ENCODE measurements at regions not wholly inside any gene's neighbourhood (a gene's known extent, or its start where the extent isn't known, plus 50 kb on each side); places are given as distances from the start of the nearest gene placed in this dataset.
"Not testable (repeated sequence)": the region's sequence is repeated elsewhere in the genome, so short reads cannot be mapped to it uniquely, and the experiment has no call there.

DNA sequence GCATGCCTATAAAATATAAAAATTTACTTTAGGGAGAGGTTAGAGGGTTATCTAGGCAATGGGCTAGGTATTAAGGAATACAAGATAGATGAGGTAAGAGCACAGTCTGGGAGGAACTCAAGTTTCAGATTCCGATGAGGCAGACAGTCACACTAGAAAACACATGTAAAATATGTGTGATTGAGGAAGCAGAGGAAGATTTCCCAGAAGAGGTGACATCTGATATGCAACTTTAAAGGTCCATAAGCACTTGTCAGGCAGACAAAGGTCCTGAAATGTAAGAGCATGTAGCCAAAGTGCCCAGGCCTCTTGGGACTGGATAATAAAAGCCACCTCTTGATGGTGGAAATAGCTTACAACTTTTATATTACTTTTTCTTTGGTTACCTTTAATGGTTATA lies 81.1 kb upstream of the AADAT start:
- no peaks in the 10 kb centered on the region for H3K36me3 ChIP-seq (ENCODE audit: control insufficient read depth in 4 of 4, insufficient read depth in 4 of 4, low read length in 4 of 4)
- no peak for ATAC-seq (ENCODE audit: insufficient read depth, low FRiP score)
- TF ChIP-seq, protein P1, sequence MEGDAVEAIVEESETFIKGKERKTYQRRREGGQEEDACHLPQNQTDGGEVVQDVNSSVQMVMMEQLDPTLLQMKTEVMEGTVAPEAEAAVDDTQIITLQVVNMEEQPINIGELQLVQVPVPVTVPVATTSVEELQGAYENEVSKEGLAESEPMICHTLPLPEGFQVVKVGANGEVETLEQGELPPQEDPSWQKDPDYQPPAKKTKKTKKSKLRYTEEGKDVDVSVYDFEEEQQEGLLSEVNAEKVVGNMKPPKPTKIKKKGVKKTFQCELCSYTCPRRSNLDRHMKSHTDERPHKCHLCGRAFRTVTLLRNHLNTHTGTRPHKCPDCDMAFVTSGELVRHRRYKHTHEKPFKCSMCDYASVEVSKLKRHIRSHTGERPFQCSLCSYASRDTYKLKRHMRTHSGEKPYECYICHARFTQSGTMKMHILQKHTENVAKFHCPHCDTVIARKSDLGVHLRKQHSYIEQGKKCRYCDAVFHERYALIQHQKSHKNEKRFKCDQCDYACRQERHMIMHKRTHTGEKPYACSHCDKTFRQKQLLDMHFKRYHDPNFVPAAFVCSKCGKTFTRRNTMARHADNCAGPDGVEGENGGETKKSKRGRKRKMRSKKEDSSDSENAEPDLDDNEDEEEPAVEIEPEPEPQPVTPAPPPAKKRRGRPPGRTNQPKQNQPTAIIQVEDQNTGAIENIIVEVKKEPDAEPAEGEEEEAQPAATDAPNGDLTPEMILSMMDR (IDR thresholded peaks at IDR 0.05; ENCODE audit: control extremely low read depth, extremely low read depth): no peak
- H3K9me3 ChIP-seq (ENCODE audit: control insufficient read depth in 4 of 4, insufficient read depth in 3 of 4, low read length in 3 of 4): peaks cover 0 to 5% (median 0%) of the 10 kb centered on the region in 4 donors
- no peaks in the 10 kb centered on the region for H3K27me3 ChIP-seq (ENCODE audit: control insufficient read depth in 3 of 3, insufficient read depth in 3 of 3, low read length in 2 of 3)
- H3K27ac ChIP-seq (ENCODE audit: low read depth in 1 of 2, low read length in 1 of 2): no peak overlapping the region
- H3K4me1 ChIP-seq (ENCODE audit: control insufficient read depth in 5 of 5, insufficient read depth in 5 of 5, low read length in 5 of 5): no peaks in the 10 kb centered on the region
- 45 to 69% methylated on average over 1 of the region's 1 CpG for WGBS, 2 donors
- no peak overlapping the region for H3K4me3 ChIP-seq
- H3K9ac ChIP-seq (ENCODE audit: insufficient read depth in 1 of 2, low read length in 2 of 2): no peak overlapping the region
- no peak for DNase-seq

DNA sequence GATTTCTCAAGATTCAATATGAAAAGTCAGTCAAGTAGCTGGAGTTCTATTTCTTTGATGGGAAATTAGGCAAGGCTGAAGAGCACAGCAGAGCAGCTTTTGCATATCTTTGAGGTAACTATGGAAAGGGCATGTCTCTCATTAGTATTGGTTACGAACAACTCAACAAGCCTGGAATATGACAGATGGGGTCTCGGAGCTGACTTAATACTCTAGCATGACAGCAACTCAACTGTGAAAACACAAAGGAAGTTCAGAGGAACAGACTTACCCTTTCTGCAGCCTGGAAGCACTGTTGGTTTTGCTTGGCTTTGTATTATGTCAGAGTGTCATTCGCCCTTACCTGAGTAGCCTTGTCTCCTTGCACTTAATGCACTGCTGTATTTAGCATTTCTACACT lies 79.9 kb upstream of the AADAT start:
- Histone ChIP-seq H3K27me3 (ENCODE audit: control insufficient read depth in 3 of 3, insufficient read depth in 3 of 3, low read length in 2 of 3) (no peaks in the 10 kb centered on the region), H3K9me3 (ENCODE audit: control insufficient read depth in 4 of 4, insufficient read depth in 3 of 4, low read length in 3 of 4) (peaks cover 0 to 5% (median 0%) of the 10 kb centered on the region in 4 donors), H3K4me1 (ENCODE audit: control insufficient read depth in 5 of 5, insufficient read depth in 5 of 5, low read length in 5 of 5) (no peaks in the 10 kb centered on the region), H3K4me3 (no peak overlapping the region), H3K9ac (ENCODE audit: insufficient read depth in 1 of 2, low read length in 2 of 2) (no peak overlapping the region), H3K36me3 (ENCODE audit: control insufficient read depth in 4 of 4, insufficient read depth in 4 of 4, low read length in 4 of 4) (no peaks in the 10 kb centered on the region), H3K27ac (ENCODE audit: low read depth in 1 of 2, low read length in 1 of 2) (no peak overlapping the region)
- TF ChIP-seq, protein P1 (IDR thresholded peaks at IDR 0.05; ENCODE audit: control extremely low read depth, extremely low read depth): no peak
- WGBS, 2 donors: 71 to 72% methylated on average over 3 of the region's 3 CpGs
- DNase-seq: no peak
- ATAC-seq (ENCODE audit: insufficient read depth, low FRiP score): no peak

DNA sequence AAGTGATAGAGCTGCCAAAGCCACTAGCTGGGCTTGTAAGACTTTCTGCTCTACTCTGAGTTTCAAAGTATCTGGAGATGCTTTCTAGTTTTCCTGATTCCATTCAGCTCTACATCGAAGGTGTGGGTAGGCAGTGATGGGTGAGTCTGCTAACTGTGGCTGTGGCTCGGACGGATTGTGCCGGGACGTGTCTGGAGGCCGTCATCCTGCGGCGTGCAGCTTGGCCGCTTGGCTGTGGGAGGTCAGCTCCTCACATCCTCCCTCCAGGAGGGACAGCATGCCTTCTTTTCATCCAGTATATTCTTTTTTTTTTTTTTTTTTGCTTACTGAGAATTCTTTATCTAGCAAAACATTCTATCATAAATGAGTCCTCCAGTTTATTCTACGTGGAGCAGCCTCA lies 77.9 kb upstream of the AADAT start:
- Histone ChIP-seq H3K36me3 (ENCODE audit: control insufficient read depth in 4 of 4, insufficient read depth in 4 of 4, low read length in 4 of 4) (no peaks in the 10 kb centered on the region), H3K9me3 (ENCODE audit: control insufficient read depth in 4 of 4, insufficient read depth in 3 of 4, low read length in 3 of 4) (peaks cover 0 to 5% (median 0%) of the 10 kb centered on the region in 4 donors), H3K4me3 (no peak overlapping the region), H3K4me1 (ENCODE audit: control insufficient read depth in 5 of 5, insufficient read depth in 5 of 5, low read length in 5 of 5) (no peaks in the 10 kb centered on the region), H3K9ac (ENCODE audit: insufficient read depth in 1 of 2, low read length in 2 of 2) (no peak overlapping the region), H3K27me3 (ENCODE audit: control insufficient read depth in 3 of 3, insufficient read depth in 3 of 3, low read length in 2 of 3) (no peaks in the 10 kb centered on the region), H3K27ac (ENCODE audit: low read depth in 1 of 2, low read length in 1 of 2) (no peak overlapping the region)
- DNase-seq (no peak), ATAC-seq (ENCODE audit: insufficient read depth, low FRiP score) (no peak)
- TF ChIP-seq, protein P1 (IDR thresholded peaks at IDR 0.05; ENCODE audit: control extremely low read depth, extremely low read depth): no peak
- 81 to 85% methylated on average over 10 of the region's 10 CpGs for WGBS, 2 donors

GRCh38 chr4:170166193-170166592 lies 76.4 kb upstream of the AADAT start:
- not testable (repeated sequence) for H3K4me3 ChIP-seq; H3K36me3 ChIP-seq (ENCODE audit: control insufficient read depth in 4 of 4, insufficient read depth in 4 of 4, low read length in 4 of 4); H3K27me3 ChIP-seq (ENCODE audit: control insufficient read depth in 3 of 3, insufficient read depth in 3 of 3, low read length in 2 of 3); H3K9ac ChIP-seq (ENCODE audit: insufficient read depth in 1 of 2, low read length in 2 of 2); H3K4me1 ChIP-seq (ENCODE audit: control insufficient read depth in 5 of 5, insufficient read depth in 5 of 5, low read length in 5 of 5); H3K9me3 ChIP-seq (ENCODE audit: control insufficient read depth in 4 of 4, insufficient read depth in 3 of 4, low read length in 3 of 4); H3K27ac ChIP-seq (ENCODE audit: low read depth in 1 of 2, low read length in 1 of 2); ATAC-seq (ENCODE audit: insufficient read depth, low FRiP score); DNase-seq
- WGBS, 2 donors: 94 to 95% methylated on average over 19 to 26 of the region's 26 CpGs
